ENCODE measurements at regions not wholly inside any gene's neighbourhood (a gene's known extent, or its start where the extent isn't known, plus 50 kb on each side); places are given as distances from the start of the nearest gene placed in this dataset.

DNA sequence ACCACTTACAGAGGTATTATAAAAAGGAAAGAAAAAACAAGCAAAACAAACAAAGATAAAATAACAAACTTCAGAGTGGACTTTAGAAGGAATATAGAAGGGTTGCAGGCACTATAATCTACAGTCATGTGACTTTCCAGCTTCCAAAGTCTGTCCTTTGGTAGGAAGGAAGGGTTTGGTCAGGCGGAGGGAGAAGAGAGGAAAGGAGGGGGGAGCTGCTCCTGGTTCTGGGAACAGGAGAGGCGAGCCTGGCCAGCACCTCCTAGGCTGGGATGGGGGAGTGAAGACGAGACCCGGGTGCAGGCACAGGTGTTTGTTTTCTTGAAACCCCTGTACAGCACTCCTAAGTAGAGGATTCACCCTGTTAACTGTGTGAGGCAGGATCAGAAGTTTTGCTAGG lies 53.8 kb upstream of the GATA6 start (continued):
- TF ChIP-seq FOXJ3 (CRISPR knock-in tag; IDR thresholded peaks at IDR 0.05; ENCODE audit: borderline replicate concordance) (no peak), GRHL2 (CRISPR knock-in tag; IDR thresholded peaks at IDR 0.05; ENCODE audit: insufficient replicate concordance, severe bottlenecking) (no peak)
